Islet of Langerhans (tissue), 1 donor: ENCODE measurements at regions not wholly inside any gene's neighbourhood (a gene's known extent, or its start where the extent isn't known, plus 50 kb on each side); places are given as distances from the start of the nearest gene placed in this dataset.
A peak's percentile ranks its signal among the peaks of the same experiment; 100 is the strongest.

Experiments used
- FAIRE-seq: peaks from one replicate; lab custom pipeline; 2011; peaks lifted over from hg19 to GRCh38; lab: Jason Lieb, UNC

GRCh38 chr13:108437496-108437895, 168.0 kb downstream of the TNFSF13B start:
- no peak for FAIRE-seq

DNA sequence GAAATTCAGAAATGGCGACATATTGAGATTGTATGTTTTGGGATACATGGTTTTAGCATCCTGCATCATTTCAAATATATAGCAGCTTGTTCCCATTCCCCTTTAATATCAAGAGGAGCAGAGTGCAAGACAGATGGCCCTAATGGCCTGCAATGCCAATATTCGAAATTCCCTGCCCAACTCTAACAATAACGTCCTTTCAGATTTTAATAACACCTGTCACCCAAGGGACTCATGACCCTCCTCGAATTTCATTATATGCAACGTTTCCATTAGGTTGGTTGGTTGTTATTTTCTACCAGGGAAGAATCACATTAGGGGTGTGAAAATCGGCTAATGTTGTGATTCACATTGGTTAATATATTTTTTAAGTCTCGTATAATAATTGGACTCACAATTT, 170.0 kb downstream of the TNFSF13B start:
- no peak for FAIRE-seq

DNA sequence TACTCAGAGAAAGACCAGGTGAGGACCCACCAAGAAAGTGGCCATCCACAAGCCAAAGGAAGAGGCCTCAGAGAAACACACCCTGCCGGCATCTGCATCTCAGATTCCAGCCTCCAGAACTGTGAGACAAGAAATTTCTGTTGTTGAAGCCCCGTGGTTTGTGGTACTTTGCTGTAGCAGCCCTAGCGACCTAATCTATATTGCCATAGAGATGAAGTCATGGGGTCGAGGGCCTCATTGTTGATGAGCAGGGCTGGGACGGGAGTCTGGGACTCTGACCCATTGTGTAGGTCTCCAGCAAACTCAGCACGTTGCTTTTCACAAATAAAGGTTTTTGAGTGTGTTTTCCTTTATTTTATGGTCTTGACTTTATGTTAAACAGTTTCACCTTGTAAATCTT, 174.9 kb downstream of the TNFSF13B start:
- no peak for FAIRE-seq

GRCh38 chr13:108448891-108449290, 179.4 kb downstream of the TNFSF13B start:
- FAIRE-seq: no peak

- FAIRE-seq: no peak
Measured at GRCh38 chr13:108451121-108451520, 178.3 kb upstream of the MYO16 start.

DNA sequence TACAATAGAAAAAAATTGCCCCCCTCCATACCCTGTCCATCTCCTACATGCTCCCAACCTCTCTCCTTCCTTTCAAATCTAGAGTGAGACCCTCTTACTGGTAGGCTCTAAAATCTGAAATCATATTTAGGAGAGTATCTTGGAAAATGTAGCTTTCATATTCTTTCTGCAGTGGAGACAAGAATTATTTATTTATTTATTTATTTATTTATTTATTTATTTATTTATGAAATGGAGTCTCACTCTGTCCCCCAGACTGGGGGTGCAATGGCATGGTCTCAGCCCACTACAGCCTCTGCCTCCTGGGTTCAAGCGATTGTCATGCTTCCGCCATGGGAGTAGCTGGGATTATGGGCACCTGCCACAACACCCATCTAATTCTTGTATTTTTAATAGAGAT, 174.1 kb upstream of the MYO16 start:
- no peak for FAIRE-seq

DNA sequence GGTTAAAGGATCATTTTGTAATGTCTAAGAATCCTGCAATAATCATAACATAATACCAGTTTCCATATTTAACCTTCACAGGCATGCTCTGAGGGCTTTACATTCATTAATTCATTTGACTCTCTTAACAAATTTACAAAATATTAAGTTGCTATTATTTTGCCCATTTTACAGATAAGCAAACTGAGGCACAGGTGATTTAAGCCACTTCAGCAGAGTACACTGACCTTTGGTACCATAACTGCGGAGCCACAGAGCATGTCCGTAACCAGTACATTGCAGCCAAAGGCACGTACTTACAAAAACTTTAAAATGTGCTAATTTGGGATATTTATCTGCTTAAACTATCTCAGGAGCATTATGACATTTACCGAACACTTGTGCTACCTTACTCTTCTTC, 169.4 kb upstream of the MYO16 start:
- FAIRE-seq: no peak

GRCh38 chr13:108460746-108461145, 168.7 kb upstream of the MYO16 start:
- FAIRE-seq: no peak

- peak; percentile 43 for FAIRE-seq
Measured at GRCh38 chr13:108463340-108463739, 166.1 kb upstream of the MYO16 start.

GRCh38 chr13:108470921-108471320, 158.5 kb upstream of the MYO16 start:
- no peak for FAIRE-seq

- no peak for FAIRE-seq
Measured at GRCh38 chr13:108475181-108475580, 154.2 kb upstream of the MYO16 start.

DNA sequence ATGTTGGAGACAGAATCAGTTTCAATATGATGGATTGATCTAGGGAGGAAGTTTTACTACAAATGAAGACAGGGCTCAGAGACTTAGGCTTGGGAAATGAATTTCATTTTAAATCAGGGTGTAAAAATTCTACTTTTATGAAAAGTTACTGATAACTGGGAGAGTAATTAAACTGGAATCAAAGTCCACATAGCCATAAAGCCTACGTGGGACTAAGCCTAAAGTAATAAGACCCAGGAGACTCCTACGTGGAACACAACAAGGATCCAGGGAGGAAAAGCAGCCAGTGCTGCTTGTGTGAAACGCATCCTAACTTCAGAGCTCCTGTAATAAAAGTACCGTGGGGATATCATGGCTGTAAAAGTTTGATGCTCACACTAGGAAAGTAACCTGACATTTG, 152.0 kb upstream of the MYO16 start:
- no peak for FAIRE-seq

DNA sequence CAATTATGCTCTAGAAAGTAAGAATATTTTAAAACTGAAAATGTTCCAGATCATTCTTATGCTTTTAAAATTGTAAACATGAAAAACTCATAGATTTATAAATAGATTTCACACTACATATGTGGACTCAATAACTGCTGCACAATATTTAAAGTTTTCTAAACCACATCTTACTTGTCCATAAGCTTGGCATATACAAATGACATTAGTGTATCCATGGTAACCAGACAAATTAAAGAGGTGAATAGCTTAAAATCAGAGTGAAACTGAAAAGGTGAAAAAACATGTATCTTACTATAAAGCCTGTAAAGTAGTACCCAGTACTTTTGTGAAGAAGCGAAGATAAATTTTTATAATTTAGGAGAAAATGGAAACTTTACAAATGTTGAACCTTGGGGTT, 151.2 kb upstream of the MYO16 start:
- FAIRE-seq: no peak

DNA sequence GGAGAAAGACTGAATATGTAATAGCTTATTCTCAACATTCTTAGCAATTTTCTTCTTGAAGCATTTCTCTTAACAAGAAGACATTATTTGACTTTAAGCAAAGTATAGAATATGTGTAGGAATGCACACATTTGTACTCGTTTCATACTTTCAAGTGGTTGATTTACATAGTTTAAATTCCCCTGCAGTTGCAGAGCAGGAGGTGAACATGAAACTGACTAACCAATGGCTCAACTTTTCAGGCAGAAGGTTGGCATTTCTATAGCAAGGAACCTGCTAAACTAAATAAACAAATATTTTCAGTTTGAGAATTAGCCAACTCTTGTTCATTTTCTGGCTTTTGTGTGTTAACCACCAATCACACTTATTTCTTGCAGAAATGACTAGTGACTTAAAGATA, 145.4 kb upstream of the MYO16 start:
- no peak for FAIRE-seq

DNA sequence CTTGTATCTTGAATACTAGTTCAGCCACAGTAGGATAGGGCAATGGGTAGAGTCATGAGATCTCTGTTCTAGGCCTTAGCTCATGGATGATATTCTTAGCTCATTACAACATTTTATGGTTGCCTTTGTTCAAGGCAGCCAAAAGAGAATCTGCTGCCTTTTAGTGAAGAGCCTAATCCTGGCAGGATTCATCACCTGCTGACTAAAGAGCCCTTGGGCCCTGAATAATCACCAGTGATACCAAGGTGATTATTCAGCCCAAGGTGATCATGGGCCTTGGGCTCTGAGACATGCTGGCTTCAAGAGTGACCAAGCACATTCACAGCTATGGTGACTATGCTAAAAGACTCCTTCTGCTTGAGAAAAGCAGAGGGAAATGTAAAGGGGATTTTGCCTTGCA, 143.3 kb upstream of the MYO16 start:
- FAIRE-seq: no peak

DNA sequence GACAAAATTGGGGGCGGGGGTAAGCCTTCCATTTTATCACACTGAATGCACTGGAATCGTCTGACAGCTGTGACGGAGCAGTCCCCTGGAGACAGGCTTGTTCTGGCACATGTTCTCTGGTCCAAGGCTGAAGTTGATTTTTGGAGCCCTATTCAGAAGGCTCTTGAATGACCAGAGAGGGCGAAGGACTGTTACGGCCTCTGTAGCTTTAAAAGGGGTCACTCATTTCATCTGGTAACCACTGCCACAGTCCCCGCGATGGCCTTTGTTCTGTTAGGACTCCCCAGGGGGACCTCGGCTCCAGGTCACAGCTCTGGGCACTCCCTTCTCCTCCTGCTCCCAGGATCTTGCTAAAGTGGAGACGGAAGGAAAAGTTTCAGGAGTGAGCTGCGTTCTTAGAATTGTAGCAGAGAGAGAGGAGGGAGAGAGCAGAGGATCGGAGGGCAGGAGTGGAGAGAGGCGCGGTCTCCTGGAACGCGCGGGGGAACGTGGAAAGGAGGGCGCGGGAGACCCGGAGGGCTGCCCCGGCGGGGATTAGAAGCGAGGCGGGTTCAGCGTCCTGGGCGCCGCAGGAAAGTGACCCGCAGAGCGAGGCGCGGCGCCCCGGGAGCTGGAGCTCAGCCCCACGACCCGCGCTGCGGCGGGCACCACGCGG, 134.3 kb upstream of the MYO16 start:
- no peak for FAIRE-seq

DNA sequence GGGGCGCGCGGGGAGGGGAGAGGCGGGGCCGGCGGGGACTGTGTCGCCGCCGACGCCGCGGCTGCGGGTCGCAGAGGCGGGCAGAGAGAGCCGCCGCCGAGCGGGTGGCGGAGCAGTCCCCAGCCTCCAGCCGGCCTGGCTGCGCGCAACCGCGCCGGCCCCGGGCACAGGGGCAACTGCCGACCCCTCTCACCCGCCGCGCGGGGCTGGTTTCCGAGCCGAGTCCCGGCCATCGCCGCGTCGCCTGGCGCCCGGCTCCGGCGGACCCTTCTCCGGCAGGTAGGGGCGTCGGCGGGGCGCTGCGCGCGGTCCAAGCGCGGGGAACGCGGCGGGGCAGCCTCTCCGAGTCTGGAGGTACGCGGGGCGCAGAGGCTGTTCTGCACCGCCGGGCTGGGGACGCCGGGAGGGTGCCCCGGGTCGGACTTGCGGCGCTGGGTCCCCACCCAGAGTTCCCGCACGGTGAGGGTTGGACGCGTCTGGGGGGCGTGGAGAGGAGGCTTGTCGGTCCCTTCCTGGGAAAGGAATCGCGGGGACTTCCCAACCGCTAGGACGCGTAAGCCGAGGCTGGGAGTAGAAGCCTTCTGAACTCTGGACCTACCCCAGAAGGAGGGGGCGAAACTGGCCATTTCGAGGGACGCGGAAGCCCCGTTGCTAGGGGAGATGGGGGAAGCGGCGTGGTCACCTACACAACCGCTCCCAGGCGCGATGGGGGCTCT, 133.6 kb upstream of the MYO16 start:
- no peak for FAIRE-seq

DNA sequence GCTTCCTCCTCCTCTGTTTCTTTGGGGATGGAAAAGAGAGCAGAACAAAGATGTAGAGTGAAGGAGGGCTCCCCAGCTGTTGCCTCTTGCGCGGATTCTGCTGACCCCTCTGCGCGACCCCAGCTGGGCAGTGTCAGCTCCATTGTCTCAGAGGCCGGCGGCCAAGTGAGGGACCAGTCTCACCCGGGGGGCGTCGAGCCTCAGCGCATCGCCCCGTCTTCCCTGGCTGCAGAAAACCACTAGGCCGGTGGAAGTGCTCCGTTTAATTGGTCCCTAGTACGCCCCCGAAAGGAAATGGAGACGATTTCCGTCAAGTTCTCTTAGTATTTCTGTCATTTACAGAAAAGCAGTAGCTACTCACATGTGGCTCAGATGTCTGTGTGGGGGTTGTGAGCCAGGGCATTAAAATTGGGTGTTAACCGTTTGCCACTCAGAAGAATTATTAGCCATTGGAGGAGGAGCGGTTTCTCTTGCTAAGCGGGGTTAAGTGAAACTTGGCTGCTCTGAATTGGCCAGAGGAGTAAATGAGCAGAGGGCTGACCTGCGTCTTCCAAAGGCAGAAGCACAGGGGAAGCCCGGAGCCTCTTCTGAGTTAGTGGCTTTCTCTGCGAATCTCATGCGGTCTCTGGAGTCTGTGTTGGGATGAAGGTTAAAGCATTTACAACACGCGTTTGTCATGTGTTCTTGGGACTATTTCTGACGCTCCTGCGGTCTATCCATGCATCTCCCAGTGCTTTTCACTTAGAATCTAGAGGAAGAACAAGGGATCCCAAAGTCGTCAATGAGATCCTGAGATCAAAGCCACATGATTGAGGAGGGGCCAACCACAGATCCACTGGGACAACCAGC, 132.8 kb upstream of the MYO16 start:
- no peak for FAIRE-seq

DNA sequence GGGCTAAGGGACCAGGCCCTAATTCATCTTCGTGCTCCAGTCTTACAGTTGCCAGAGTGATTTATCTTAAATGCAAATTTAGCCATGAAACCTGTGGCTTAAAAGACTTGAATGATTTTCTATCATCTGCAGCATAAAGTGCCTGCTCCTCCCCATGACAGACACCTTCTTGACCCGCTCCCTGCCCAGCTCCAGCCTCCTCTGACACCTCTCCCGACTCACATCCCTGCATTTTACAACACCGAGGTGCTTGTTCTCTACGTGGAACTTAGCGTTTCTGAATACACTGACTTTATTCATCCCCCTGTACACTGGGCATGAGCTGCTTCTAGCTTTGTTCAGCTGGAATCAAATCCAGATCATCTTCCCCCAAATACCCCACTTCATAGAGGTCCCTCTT, 128.7 kb upstream of the MYO16 start:
- no peak for FAIRE-seq

GRCh38 chr13:108508263-108508662, 121.1 kb upstream of the MYO16 start:
- no peak for FAIRE-seq

DNA sequence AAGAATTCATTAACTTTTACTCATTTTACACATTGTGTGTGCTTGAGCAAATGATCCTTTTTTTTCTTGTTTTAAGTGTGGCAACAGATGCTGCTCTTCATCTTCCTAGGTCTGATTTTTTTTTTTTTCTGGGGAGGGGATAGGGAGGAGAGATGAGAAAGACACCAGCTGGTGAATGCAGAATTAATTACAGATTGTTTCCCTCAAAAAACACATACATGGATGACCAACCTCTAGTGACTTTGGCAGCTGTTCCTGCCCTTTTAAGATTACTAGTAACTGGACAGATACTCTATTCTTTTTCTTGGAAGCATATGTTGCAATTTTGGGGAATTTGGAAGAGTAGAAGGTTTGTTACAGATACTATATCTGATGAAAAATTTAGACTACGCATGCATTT, 103.6 kb upstream of the MYO16 start:
- FAIRE-seq: no peak

- FAIRE-seq: peak; percentile 55
Measured at GRCh38 chr13:108526286-108526685, 103.1 kb upstream of the MYO16 start.

- FAIRE-seq: no peak
Measured at GRCh38 chr13:108527844-108528243, 101.6 kb upstream of the MYO16 start.
